ENCODE measurements at regions not wholly inside any gene's neighbourhood (a gene's known extent, or its start where the extent isn't known, plus 50 kb on each side); places are given as distances from the start of the nearest gene placed in this dataset.

- CTCF ChIA-PET = no interaction called here
- POLR2A ChIA-PET = no interaction called here
- DNase-seq = no peak
- ATAC-seq = no peak
- no peaks in the 10 kb centered on the region for H3K27me3 Mint-ChIP-seq (ENCODE audit: low read depth)
- H3K36me3 Mint-ChIP-seq (ENCODE audit: low read depth) = no peaks in the 10 kb centered on the region
- H3K4me3 Mint-ChIP-seq = no peak overlapping the region
- H3K9me3 Mint-ChIP-seq (ENCODE audit: insufficient read depth) = no peaks in the 10 kb centered on the region
- no peaks in the 10 kb centered on the region for H3K4me1 Mint-ChIP-seq (ENCODE audit: low read depth)
- no peak overlapping the region for H3K27ac Mint-ChIP-seq
These were observed 161.3 kb downstream of the PMP22 start for GRCh38 chr17:15103785-15104184.

GRCh38 chr17:15101175-15101574, 164.0 kb downstream of the PMP22 start:
- H3K4me1 Mint-ChIP-seq (ENCODE audit: low read depth) = no peaks in the 10 kb centered on the region
- no peak overlapping the region for H3K4me3 Mint-ChIP-seq
- H3K27ac Mint-ChIP-seq = no peak overlapping the region
- no peaks in the 10 kb centered on the region for H3K9me3 Mint-ChIP-seq (ENCODE audit: insufficient read depth)
- ChIA-PET CTCF (no interaction called here), POLR2A (no interaction called here)
- no peak for DNase-seq
- no peaks in the 10 kb centered on the region for H3K27me3 Mint-ChIP-seq (ENCODE audit: low read depth)
- H3K36me3 Mint-ChIP-seq (ENCODE audit: low read depth) = no peaks in the 10 kb centered on the region
- no peak for ATAC-seq

- no peaks in the 10 kb centered on the region for H3K27me3 Mint-ChIP-seq (ENCODE audit: low read depth)
- H3K4me1 Mint-ChIP-seq (ENCODE audit: low read depth) = no peaks in the 10 kb centered on the region
- H3K36me3 Mint-ChIP-seq (ENCODE audit: low read depth) = no peaks in the 10 kb centered on the region
- DNase-seq (no peak), ATAC-seq (no peak)
- H3K27ac Mint-ChIP-seq = no peak overlapping the region
- no peak overlapping the region for H3K4me3 Mint-ChIP-seq
- H3K9me3 Mint-ChIP-seq (ENCODE audit: insufficient read depth) = no peaks in the 10 kb centered on the region
- ChIA-PET CTCF (no interaction called here), POLR2A (no interaction called here)
These were observed 168.6 kb downstream of the PMP22 start for GRCh38 chr17:15096511-15096910.

GRCh38 chr17:15095935-15096334, 169.2 kb downstream of the PMP22 start:
- ChIA-PET POLR2A (no interaction called here), CTCF (no interaction called here)
- Mint-ChIP-seq H3K27me3 (ENCODE audit: low read depth) (no peaks in the 10 kb centered on the region), H3K9me3 (ENCODE audit: insufficient read depth) (no peaks in the 10 kb centered on the region), H3K27ac (no peak overlapping the region), H3K36me3 (ENCODE audit: low read depth) (no peaks in the 10 kb centered on the region), H3K4me3 (no peak overlapping the region), H3K4me1 (ENCODE audit: low read depth) (no peaks in the 10 kb centered on the region)
- DNase-seq (no peak), ATAC-seq (no peak)

- ChIA-PET CTCF (no interaction called here), POLR2A (no interaction called here)
- no peaks in the 10 kb centered on the region for H3K36me3 Mint-ChIP-seq (ENCODE audit: low read depth)
- ATAC-seq (no peak), DNase-seq (no peak)
- no peak overlapping the region for H3K27ac Mint-ChIP-seq
- no peaks in the 10 kb centered on the region for H3K4me1 Mint-ChIP-seq (ENCODE audit: low read depth)
- no peaks in the 10 kb centered on the region for H3K27me3 Mint-ChIP-seq (ENCODE audit: low read depth)
- no peaks in the 10 kb centered on the region for H3K9me3 Mint-ChIP-seq (ENCODE audit: insufficient read depth)
- no peak overlapping the region for H3K4me3 Mint-ChIP-seq
These were observed 172.4 kb downstream of the PMP22 start for GRCh38 chr17:15092762-15093161.

- Mint-ChIP-seq H3K27me3 (ENCODE audit: low read depth) (no peaks in the 10 kb centered on the region), H3K27ac (no peak overlapping the region), H3K4me3 (no peak overlapping the region), H3K36me3 (ENCODE audit: low read depth) (no peaks in the 10 kb centered on the region), H3K9me3 (ENCODE audit: insufficient read depth) (no peaks in the 10 kb centered on the region), H3K4me1 (ENCODE audit: low read depth) (no peaks in the 10 kb centered on the region)
- POLR2A ChIA-PET = no interaction called here
- DNase-seq (no peak), ATAC-seq (no peak)
- CTCF ChIA-PET = no interaction called here
These were observed 172.9 kb downstream of the PMP22 start for GRCh38 chr17:15092261-15092660.

- Mint-ChIP-seq H3K27me3 (ENCODE audit: low read depth) (no peaks in the 10 kb centered on the region), H3K36me3 (ENCODE audit: low read depth) (no peaks in the 10 kb centered on the region)
These were observed 173.3 kb downstream of the PMP22 start for GRCh38 chr17:15091825-15092224.

GRCh38 chr17:15090533-15090932, 174.6 kb downstream of the PMP22 start:
- CTCF ChIA-PET = no interaction called here
- no peaks in the 10 kb centered on the region for H3K9me3 Mint-ChIP-seq (ENCODE audit: insufficient read depth)
- POLR2A ChIA-PET = no interaction called here
- H3K27ac Mint-ChIP-seq = no peak overlapping the region
- DNase-seq (no peak), ATAC-seq (no peak)
- no peaks in the 10 kb centered on the region for H3K27me3 Mint-ChIP-seq (ENCODE audit: low read depth)
- no peaks in the 10 kb centered on the region for H3K36me3 Mint-ChIP-seq (ENCODE audit: low read depth)
- no peak overlapping the region for H3K4me3 Mint-ChIP-seq
- H3K4me1 Mint-ChIP-seq (ENCODE audit: low read depth) = no peaks in the 10 kb centered on the region

More at GRCh38 chr17:15091825-15092224, 173.3 kb downstream of the PMP22 start:
- Mint-ChIP-seq H3K27ac (no peak overlapping the region), H3K9me3 (ENCODE audit: insufficient read depth) (no peaks in the 10 kb centered on the region), H3K4me1 (ENCODE audit: low read depth) (no peaks in the 10 kb centered on the region), H3K4me3 (no peak overlapping the region)
- DNase-seq (no peak), ATAC-seq (no peak)
- POLR2A ChIA-PET = no interaction called here
- CTCF ChIA-PET = no interaction called here

- ChIA-PET POLR2A (no interaction called here), CTCF (no interaction called here)
- Mint-ChIP-seq H3K4me1 (ENCODE audit: low read depth) (no peaks in the 10 kb centered on the region), H3K27me3 (ENCODE audit: low read depth) (no peaks in the 10 kb centered on the region), H3K27ac (no peak overlapping the region), H3K9me3 (ENCODE audit: insufficient read depth) (no peaks in the 10 kb centered on the region), H3K36me3 (ENCODE audit: low read depth) (no peaks in the 10 kb centered on the region), H3K4me3 (no peak overlapping the region)
- DNase-seq (no peak), ATAC-seq (no peak)
These were observed 177.2 kb downstream of the PMP22 start for GRCh38 chr17:15087946-15088345.

- ATAC-seq = no peak
- CTCF ChIA-PET = no interaction called here
- Mint-ChIP-seq H3K4me1 (ENCODE audit: low read depth) (no peaks in the 10 kb centered on the region), H3K36me3 (ENCODE audit: low read depth) (no peaks in the 10 kb centered on the region), H3K27me3 (ENCODE audit: low read depth) (no peaks in the 10 kb centered on the region), H3K9me3 (ENCODE audit: insufficient read depth) (no peaks in the 10 kb centered on the region), H3K4me3 (no peak overlapping the region), H3K27ac (no peak overlapping the region)
- POLR2A ChIA-PET = no interaction called here
- DNase-seq = no peak
These were observed 178.3 kb downstream of the PMP22 start for GRCh38 chr17:15086776-15087295.

GRCh38 chr17:15085890-15086677, 179.0 kb downstream of the PMP22 start:
- Mint-ChIP-seq H3K36me3 (ENCODE audit: low read depth) (no peaks in the 10 kb centered on the region), H3K9me3 (ENCODE audit: insufficient read depth) (no peaks in the 10 kb centered on the region), H3K4me3 (no peak overlapping the region), H3K27me3 (ENCODE audit: low read depth) (no peaks in the 10 kb centered on the region), H3K4me1 (ENCODE audit: low read depth) (no peaks in the 10 kb centered on the region), H3K27ac (no peak overlapping the region)
- ATAC-seq = no peak
- CTCF ChIA-PET = no interaction called here
- no peak for DNase-seq
- POLR2A ChIA-PET = no interaction called here

- Mint-ChIP-seq H3K4me3 (no peak overlapping the region), H3K4me1 (ENCODE audit: low read depth) (no peaks in the 10 kb centered on the region), H3K9me3 (ENCODE audit: insufficient read depth) (no peaks in the 10 kb centered on the region), H3K27me3 (ENCODE audit: low read depth) (no peaks in the 10 kb centered on the region), H3K36me3 (ENCODE audit: low read depth) (no peaks in the 10 kb centered on the region), H3K27ac (no peak overlapping the region)
- POLR2A ChIA-PET = no interaction called here
- CTCF ChIA-PET = no interaction called here
- ATAC-seq (no peak), DNase-seq (no peak)
These were observed 181.9 kb downstream of the PMP22 start for GRCh38 chr17:15083225-15083624.

- ATAC-seq (no peak), DNase-seq (no peak)
- Mint-ChIP-seq H3K4me1 (ENCODE audit: low read depth) (no peaks in the 10 kb centered on the region), H3K27me3 (ENCODE audit: low read depth) (no peaks in the 10 kb centered on the region), H3K4me3 (no peak overlapping the region), H3K36me3 (ENCODE audit: low read depth) (no peaks in the 10 kb centered on the region), H3K27ac (no peak overlapping the region), H3K9me3 (ENCODE audit: insufficient read depth) (no peaks in the 10 kb centered on the region)
- CTCF ChIA-PET = no interaction called here
- POLR2A ChIA-PET = no interaction called here
These were observed 184.1 kb downstream of the PMP22 start for GRCh38 chr17:15081008-15081407.
